ENCODE measurements at regions not wholly inside any gene's neighbourhood (a gene's known extent, or its start where the extent isn't known, plus 50 kb on each side); places are given as distances from the start of the nearest gene placed in this dataset.

DNA sequence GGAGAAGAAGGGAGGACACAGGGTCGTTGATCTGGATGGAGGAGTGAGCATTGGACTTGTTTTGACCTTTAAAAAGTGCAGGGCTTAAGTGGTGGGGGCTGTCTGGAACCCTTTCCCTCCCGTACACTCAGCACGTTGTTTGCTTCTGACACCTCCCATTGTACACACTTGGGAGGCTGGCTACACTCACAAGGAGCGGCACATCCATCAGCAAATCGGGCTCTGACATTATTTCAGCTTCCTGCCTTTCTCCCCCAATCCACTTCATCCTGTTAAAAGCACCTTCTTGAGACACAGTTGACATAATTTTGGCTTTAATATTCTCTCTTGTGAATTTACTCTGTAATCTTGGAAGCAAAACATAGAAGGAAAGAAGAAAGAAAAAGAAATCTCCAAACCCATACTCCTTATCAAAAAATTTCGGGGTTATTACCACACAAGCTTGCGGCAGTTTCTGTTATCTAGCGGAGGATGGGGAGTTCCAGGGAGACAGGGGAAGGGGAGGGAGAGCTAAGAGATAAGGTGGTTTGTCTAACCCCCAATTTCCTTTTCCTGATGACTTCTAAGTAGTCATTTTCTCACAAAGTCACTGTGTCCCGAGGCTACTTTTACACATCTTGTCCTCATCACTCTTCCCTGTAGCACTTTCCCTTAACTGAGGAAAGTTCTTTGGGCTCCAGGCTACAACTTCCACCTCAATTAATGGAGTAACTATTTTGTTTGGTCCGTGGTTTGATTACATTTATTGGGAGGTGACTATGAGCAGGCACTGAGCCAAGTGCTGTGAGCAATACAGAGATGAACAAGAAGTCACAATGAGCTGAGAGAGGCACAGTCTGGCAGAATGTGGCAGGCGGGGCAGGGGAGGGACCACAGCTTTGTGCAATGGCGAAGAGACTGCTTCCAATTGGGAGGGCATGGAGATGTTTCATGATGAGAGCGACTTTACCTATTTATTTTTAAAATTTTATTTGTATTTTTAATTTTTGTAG is 240.1 kb upstream of the MEX3C start:
- TF ChIP-seq SP1 (CRISPR knock-in tag; conservative IDR thresholded peaks at IDR 0.05), result no peak
- TF ChIP-seq, protein P1, sequence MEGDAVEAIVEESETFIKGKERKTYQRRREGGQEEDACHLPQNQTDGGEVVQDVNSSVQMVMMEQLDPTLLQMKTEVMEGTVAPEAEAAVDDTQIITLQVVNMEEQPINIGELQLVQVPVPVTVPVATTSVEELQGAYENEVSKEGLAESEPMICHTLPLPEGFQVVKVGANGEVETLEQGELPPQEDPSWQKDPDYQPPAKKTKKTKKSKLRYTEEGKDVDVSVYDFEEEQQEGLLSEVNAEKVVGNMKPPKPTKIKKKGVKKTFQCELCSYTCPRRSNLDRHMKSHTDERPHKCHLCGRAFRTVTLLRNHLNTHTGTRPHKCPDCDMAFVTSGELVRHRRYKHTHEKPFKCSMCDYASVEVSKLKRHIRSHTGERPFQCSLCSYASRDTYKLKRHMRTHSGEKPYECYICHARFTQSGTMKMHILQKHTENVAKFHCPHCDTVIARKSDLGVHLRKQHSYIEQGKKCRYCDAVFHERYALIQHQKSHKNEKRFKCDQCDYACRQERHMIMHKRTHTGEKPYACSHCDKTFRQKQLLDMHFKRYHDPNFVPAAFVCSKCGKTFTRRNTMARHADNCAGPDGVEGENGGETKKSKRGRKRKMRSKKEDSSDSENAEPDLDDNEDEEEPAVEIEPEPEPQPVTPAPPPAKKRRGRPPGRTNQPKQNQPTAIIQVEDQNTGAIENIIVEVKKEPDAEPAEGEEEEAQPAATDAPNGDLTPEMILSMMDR (IDR thresholded peaks at IDR 0.05), result no peak
- no peak for TF ChIP-seq KAT7 (CRISPR knock-in tag; IDR thresholded peaks at IDR 0.05; ENCODE audit: borderline replicate concordance)
